ENCODE measurements at regions not wholly inside any gene's neighbourhood (a gene's known extent, or its start where the extent isn't known, plus 50 kb on each side); places are given as distances from the start of the nearest gene placed in this dataset.

GRCh38 chr18:45325778-45326177, 289.5 kb upstream of the SLC14A2 start:
- FAIRE-seq (no peak), DNase-seq (ENCODE audit: insufficient read length, low spot score) (no peak)
- TF ChIP-seq POU2F2 (IDR thresholded peaks at IDR 0.05; ENCODE audit: low read depth, low read length) (no peak), POLR2AphosphoS5 (IDR thresholded peaks at IDR 0.05; ENCODE audit: low read depth, low read length) (no peak), PAX5 (IDR thresholded peaks at IDR 0.05; ENCODE audit: insufficient read depth, low read length, severe bottlenecking) (no peak), POLR2A (IDR thresholded peaks at IDR 0.05; ENCODE audit: low read depth, low read length) (no peak), TAF1 (IDR thresholded peaks at IDR 0.05; ENCODE audit: low read depth, low read length) (no peak), SPI1 (IDR thresholded peaks at IDR 0.05; ENCODE audit: low read depth, low read length) (no peak)

- DNase-seq (ENCODE audit: insufficient read length, low spot score) (no peak), FAIRE-seq (no peak)
- TF ChIP-seq POLR2AphosphoS5 (IDR thresholded peaks at IDR 0.05; ENCODE audit: low read depth, low read length) = no peak
These were observed 288.8 kb upstream of the SLC14A2 start for GRCh38 chr18:45326505-45326904.

- DNase-seq (ENCODE audit: insufficient read length, low spot score) = no peak
- FAIRE-seq = no peak
- no peak for TF ChIP-seq POU2F2 (IDR thresholded peaks at IDR 0.05; ENCODE audit: low read depth, low read length)
- TF ChIP-seq TAF1 (IDR thresholded peaks at IDR 0.05; ENCODE audit: low read depth, low read length) = no peak
- no peak for TF ChIP-seq SPI1 (IDR thresholded peaks at IDR 0.05; ENCODE audit: low read depth, low read length)
- no peak for TF ChIP-seq PAX5 (IDR thresholded peaks at IDR 0.05; ENCODE audit: insufficient read depth, low read length, severe bottlenecking)
These were observed 287.0 kb upstream of the SLC14A2 start for GRCh38 chr18:45328296-45328695.

- no peak for DNase-seq (ENCODE audit: insufficient read length, low spot score)
- no peak for TF ChIP-seq SPI1 (IDR thresholded peaks at IDR 0.05; ENCODE audit: low read depth, low read length)
- no peak for TF ChIP-seq TAF1 (IDR thresholded peaks at IDR 0.05; ENCODE audit: low read depth, low read length)
- no peak for TF ChIP-seq PAX5 (IDR thresholded peaks at IDR 0.05; ENCODE audit: insufficient read depth, low read length, severe bottlenecking)
- no peak for TF ChIP-seq POLR2AphosphoS5 (IDR thresholded peaks at IDR 0.05; ENCODE audit: low read depth, low read length)
- no peak for TF ChIP-seq POLR2A (IDR thresholded peaks at IDR 0.05; ENCODE audit: low read depth, low read length)
- FAIRE-seq = no peak
These were observed 286.5 kb upstream of the SLC14A2 start for GRCh38 chr18:45328811-45329210.

- TF ChIP-seq SPI1 (IDR thresholded peaks at IDR 0.05; ENCODE audit: low read depth, low read length) = no peak
- TF ChIP-seq POLR2A (IDR thresholded peaks at IDR 0.05; ENCODE audit: low read depth, low read length) = no peak
- no peak for DNase-seq (ENCODE audit: insufficient read length, low spot score)
- FAIRE-seq = no peak
These were observed 286.0 kb upstream of the SLC14A2 start for GRCh38 chr18:45329316-45329715.

- DNase-seq (ENCODE audit: insufficient read length, low spot score) (no peak), FAIRE-seq (no peak)
- TF ChIP-seq POLR2AphosphoS5 (IDR thresholded peaks at IDR 0.05; ENCODE audit: low read depth, low read length) (no peak), TAF1 (IDR thresholded peaks at IDR 0.05; ENCODE audit: low read depth, low read length) (no peak)
These were observed 285.1 kb upstream of the SLC14A2 start for GRCh38 chr18:45330170-45330594.

- DNase-seq (ENCODE audit: insufficient read length, low spot score) (no peak), FAIRE-seq (no peak)
- TF ChIP-seq TAF1 (IDR thresholded peaks at IDR 0.05; ENCODE audit: low read depth, low read length) (no peak), PAX5 (IDR thresholded peaks at IDR 0.05; ENCODE audit: insufficient read depth, low read length, severe bottlenecking) (no peak), POLR2AphosphoS5 (IDR thresholded peaks at IDR 0.05; ENCODE audit: low read depth, low read length) (no peak), POU2F2 (IDR thresholded peaks at IDR 0.05; ENCODE audit: low read depth, low read length) (no peak), POLR2A (IDR thresholded peaks at IDR 0.05; ENCODE audit: low read depth, low read length) (no peak), SPI1 (IDR thresholded peaks at IDR 0.05; ENCODE audit: low read depth, low read length) (no peak)
These were observed 282.4 kb upstream of the SLC14A2 start for GRCh38 chr18:45332871-45333270.

GRCh38 chr18:45334191-45334590, 281.1 kb upstream of the SLC14A2 start:
- TF ChIP-seq PAX5 (IDR thresholded peaks at IDR 0.05; ENCODE audit: insufficient read depth, low read length, severe bottlenecking) (no peak), POLR2AphosphoS5 (IDR thresholded peaks at IDR 0.05; ENCODE audit: low read depth, low read length) (no peak), POLR2A (IDR thresholded peaks at IDR 0.05; ENCODE audit: low read depth, low read length) (no peak), TAF1 (IDR thresholded peaks at IDR 0.05; ENCODE audit: low read depth, low read length) (no peak), SPI1 (IDR thresholded peaks at IDR 0.05; ENCODE audit: low read depth, low read length) (no peak), POU2F2 (IDR thresholded peaks at IDR 0.05; ENCODE audit: low read depth, low read length) (no peak)
- DNase-seq (ENCODE audit: insufficient read length, low spot score) (no peak), FAIRE-seq (no peak)

- TF ChIP-seq TAF1 (IDR thresholded peaks at IDR 0.05; ENCODE audit: low read depth, low read length) = no peak
- no peak for TF ChIP-seq POLR2AphosphoS5 (IDR thresholded peaks at IDR 0.05; ENCODE audit: low read depth, low read length)
- no peak for TF ChIP-seq POU2F2 (IDR thresholded peaks at IDR 0.05; ENCODE audit: low read depth, low read length)
- TF ChIP-seq POLR2A (IDR thresholded peaks at IDR 0.05; ENCODE audit: low read depth, low read length) = no peak
- no peak for TF ChIP-seq SPI1 (IDR thresholded peaks at IDR 0.05; ENCODE audit: low read depth, low read length)
- no peak for TF ChIP-seq PAX5 (IDR thresholded peaks at IDR 0.05; ENCODE audit: insufficient read depth, low read length, severe bottlenecking)
- FAIRE-seq = no peak
- no peak for DNase-seq (ENCODE audit: insufficient read length, low spot score)
These were observed 279.8 kb upstream of the SLC14A2 start for GRCh38 chr18:45335282-45336043.

- FAIRE-seq (no peak), DNase-seq (ENCODE audit: insufficient read length, low spot score) (no peak)
- TF ChIP-seq SPI1 (IDR thresholded peaks at IDR 0.05; ENCODE audit: low read depth, low read length) (no peak), POLR2A (IDR thresholded peaks at IDR 0.05; ENCODE audit: low read depth, low read length) (no peak), POLR2AphosphoS5 (IDR thresholded peaks at IDR 0.05; ENCODE audit: low read depth, low read length) (no peak), PAX5 (IDR thresholded peaks at IDR 0.05; ENCODE audit: insufficient read depth, low read length, severe bottlenecking) (no peak), POU2F2 (IDR thresholded peaks at IDR 0.05; ENCODE audit: low read depth, low read length) (no peak), TAF1 (IDR thresholded peaks at IDR 0.05; ENCODE audit: low read depth, low read length) (no peak)
These were observed 278.8 kb upstream of the SLC14A2 start for GRCh38 chr18:45336448-45336847.
